ENCODE measurements at regions not wholly inside any gene's neighbourhood (a gene's known extent, or its start where the extent isn't known, plus 50 kb on each side); places are given as distances from the start of the nearest gene placed in this dataset.

DNA sequence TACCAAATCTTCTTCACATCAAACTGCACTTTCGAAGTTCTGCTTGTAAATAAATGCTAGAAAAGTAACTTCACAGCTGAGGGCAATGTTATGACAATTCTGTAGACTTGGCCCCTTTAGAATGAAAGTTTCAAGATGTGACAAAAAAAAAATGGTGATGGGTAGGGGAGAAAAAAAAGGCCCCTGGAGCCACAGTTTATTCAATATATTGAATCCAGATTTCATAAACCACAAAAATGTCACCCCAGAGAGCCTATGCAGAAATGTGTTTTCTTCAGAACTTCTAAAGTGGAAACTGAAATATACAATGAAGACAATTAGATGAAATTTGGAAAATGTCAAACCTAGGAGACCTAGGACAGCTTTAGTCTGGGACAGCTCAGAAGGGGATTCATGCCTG, 143.1 kb downstream of the EDN3 start:
- no peak overlapping the region for H3K4me3 ChIP-seq (ENCODE audit: low read depth, low read length)
- no peak overlapping the region for H3K27ac ChIP-seq
- no peaks in the 10 kb centered on the region for H3K36me3 ChIP-seq (replicated peaks)
- TF ChIP-seq, protein P1, sequence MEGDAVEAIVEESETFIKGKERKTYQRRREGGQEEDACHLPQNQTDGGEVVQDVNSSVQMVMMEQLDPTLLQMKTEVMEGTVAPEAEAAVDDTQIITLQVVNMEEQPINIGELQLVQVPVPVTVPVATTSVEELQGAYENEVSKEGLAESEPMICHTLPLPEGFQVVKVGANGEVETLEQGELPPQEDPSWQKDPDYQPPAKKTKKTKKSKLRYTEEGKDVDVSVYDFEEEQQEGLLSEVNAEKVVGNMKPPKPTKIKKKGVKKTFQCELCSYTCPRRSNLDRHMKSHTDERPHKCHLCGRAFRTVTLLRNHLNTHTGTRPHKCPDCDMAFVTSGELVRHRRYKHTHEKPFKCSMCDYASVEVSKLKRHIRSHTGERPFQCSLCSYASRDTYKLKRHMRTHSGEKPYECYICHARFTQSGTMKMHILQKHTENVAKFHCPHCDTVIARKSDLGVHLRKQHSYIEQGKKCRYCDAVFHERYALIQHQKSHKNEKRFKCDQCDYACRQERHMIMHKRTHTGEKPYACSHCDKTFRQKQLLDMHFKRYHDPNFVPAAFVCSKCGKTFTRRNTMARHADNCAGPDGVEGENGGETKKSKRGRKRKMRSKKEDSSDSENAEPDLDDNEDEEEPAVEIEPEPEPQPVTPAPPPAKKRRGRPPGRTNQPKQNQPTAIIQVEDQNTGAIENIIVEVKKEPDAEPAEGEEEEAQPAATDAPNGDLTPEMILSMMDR (IDR thresholded peaks at IDR 0.05; ENCODE audit: low read depth, low read length, missing control alignments) = no peak
- in situ Hi-C loops (cut with HindIII; ENCODE audit: low pct_ligation_motif_present, low sequenced_read_pairs) = no loop called here
- DNase-seq = no peak
- no peaks in the 10 kb centered on the region for H3K27me3 ChIP-seq (replicated peaks)

DNA sequence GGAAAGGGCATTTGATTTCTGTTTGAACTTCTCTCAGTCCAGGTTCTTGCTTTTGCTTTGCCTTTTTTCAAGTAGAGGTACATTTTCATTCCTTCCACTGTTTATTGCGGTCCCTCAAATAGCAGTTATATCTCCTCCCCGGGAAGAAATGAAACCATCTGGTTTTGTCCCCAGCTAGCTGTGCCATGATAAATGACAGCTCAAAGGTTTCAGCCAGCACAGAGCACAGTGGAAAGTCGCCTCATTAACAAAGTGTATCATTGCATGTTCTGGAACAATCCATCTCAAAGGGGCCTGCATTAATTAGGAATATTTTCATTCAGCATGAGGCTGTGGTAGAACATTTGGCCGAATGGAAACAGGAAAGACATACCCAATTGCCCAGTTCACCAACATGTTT, 146.0 kb downstream of the EDN3 start:
- H3K36me3 ChIP-seq (replicated peaks) = no peaks in the 10 kb centered on the region
- H3K27me3 ChIP-seq (replicated peaks) = no peaks in the 10 kb centered on the region
- no peak for DNase-seq
- no peak overlapping the region for H3K27ac ChIP-seq
- no peak overlapping the region for H3K4me3 ChIP-seq (ENCODE audit: low read depth, low read length)
- in situ Hi-C loops (cut with HindIII; ENCODE audit: low pct_ligation_motif_present, low sequenced_read_pairs) = no loop called here
- TF ChIP-seq, protein P1 (IDR thresholded peaks at IDR 0.05; ENCODE audit: low read depth, low read length, missing control alignments) = no peak

GRCh38 chr20:59448196-59448595, 147.8 kb downstream of the EDN3 start:
- in situ Hi-C loops (cut with HindIII; ENCODE audit: low pct_ligation_motif_present, low sequenced_read_pairs) = no loop called here
- H3K27ac ChIP-seq = no peak overlapping the region
- TF ChIP-seq, protein P1 (IDR thresholded peaks at IDR 0.05; ENCODE audit: low read depth, low read length, missing control alignments) = no peak

DNA sequence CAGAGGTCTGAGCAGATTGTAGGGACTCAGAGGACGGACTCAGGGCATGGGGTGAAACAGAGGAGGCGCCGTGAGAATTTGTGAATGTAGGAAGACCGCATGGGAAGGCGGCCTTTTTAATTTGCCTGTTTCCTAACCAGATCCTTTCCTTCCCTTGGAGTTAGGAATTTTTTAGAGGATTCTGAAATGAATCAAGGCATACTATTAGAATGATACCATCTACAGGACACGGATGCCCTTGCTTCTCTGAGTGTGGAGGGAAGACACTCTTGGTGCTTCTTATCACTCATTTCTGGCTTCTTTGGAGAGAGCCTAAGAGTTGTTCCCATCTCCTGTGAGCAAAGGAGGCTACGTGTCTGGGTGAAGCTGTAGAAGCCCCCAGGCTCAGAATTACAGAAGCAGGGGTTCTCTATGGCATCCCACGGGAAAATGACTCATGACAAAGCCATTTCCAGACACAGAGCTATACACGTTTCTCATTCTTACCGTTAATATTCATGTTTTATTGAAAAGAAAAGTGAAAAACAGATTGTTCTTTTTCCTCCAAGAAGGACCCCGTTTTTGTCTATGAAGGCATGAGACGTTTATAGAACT, 148.5 kb downstream of the EDN3 start:
- Histone ChIP-seq H3K4me3 (ENCODE audit: low read depth, low read length) (no peak overlapping the region), H3K27me3 (replicated peaks) (no peaks in the 10 kb centered on the region), H3K27ac (no peak overlapping the region), H3K36me3 (replicated peaks) (no peaks in the 10 kb centered on the region)
- in situ Hi-C loops (cut with HindIII; ENCODE audit: low pct_ligation_motif_present, low sequenced_read_pairs) = no loop called here
- DNase-seq = no peak
- TF ChIP-seq, protein P1 (IDR thresholded peaks at IDR 0.05; ENCODE audit: low read depth, low read length, missing control alignments) = no peak

More at GRCh38 chr20:59448196-59448595, 147.8 kb downstream of the EDN3 start:
- H3K4me3 ChIP-seq (ENCODE audit: low read depth, low read length) = no peak overlapping the region
- H3K36me3 ChIP-seq (replicated peaks) = no peaks in the 10 kb centered on the region
- DNase-seq = no peak
- no peaks in the 10 kb centered on the region for H3K27me3 ChIP-seq (replicated peaks)

- DNase-seq = no peak
- Histone ChIP-seq H3K27ac (no peak overlapping the region), H3K27me3 (replicated peaks) (no peaks in the 10 kb centered on the region), H3K4me3 (ENCODE audit: low read depth, low read length) (no peak overlapping the region), H3K36me3 (replicated peaks) (no peaks in the 10 kb centered on the region)
- TF ChIP-seq, protein P1 (IDR thresholded peaks at IDR 0.05; ENCODE audit: low read depth, low read length, missing control alignments) = no peak
- in situ Hi-C loops (cut with HindIII; ENCODE audit: low pct_ligation_motif_present, low sequenced_read_pairs) = no loop called here
Observed at GRCh38 chr20:59451066-59451630, 150.7 kb downstream of the EDN3 start.

DNA sequence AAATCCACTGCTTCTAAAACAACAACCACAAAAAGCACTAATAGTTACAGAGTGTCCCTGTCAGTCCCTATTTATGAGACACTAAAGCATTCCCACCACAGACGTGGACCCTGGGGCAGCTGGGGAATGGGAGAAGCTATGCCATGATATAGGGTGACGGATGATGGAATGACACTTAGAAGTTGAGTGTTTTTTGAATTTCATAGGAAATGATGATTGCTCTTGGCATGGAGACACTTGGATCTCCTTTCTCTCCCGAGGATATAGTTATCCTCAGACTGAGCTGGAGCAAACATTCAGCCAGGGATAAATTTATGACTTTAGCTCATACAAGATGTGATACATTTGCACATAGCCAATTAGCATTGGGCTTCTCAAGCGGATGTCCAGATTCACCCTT, 151.2 kb downstream of the EDN3 start:
- TF ChIP-seq, protein P1 (IDR thresholded peaks at IDR 0.05; ENCODE audit: low read depth, low read length, missing control alignments) = no peak
- Histone ChIP-seq H3K4me3 (ENCODE audit: low read depth, low read length) (no peak overlapping the region), H3K36me3 (replicated peaks) (no peaks in the 10 kb centered on the region), H3K27me3 (replicated peaks) (no peaks in the 10 kb centered on the region), H3K27ac (no peak overlapping the region)
- in situ Hi-C loops (cut with HindIII; ENCODE audit: low pct_ligation_motif_present, low sequenced_read_pairs) = no loop called here
- DNase-seq = no peak
